Peyer's patch (tissue), 4 donors: ENCODE measurements at regions not wholly inside any gene's neighbourhood (a gene's known extent, or its start where the extent isn't known, plus 50 kb on each side); places are given as distances from the start of the nearest gene placed in this dataset.

Experiments
- CTCF ChIP-seq, 6 experiments: fragments of 450-650 bp in 4 of 6; fragments of 200-600 bp in 2 of 6; sonication (generic) in 1 of 6; IDR thresholded peaks; one replicate each; pipeline ENCODE4 v1.5.1; 2017 to 2019; ENCODE audit warnings: antibody characterized with exemption in 6 of 6, mild to moderate bottlenecking in 3 of 6, moderate library complexity in 1 of 6
- POLR2A ChIP-seq, 2 donors: fragments of 450-650 bp; IDR thresholded peaks; one replicate each; pipeline ENCODE4 v1.5.1; 2017; ENCODE audit warnings: antibody characterized with exemption in 2 of 2, mild to moderate bottlenecking in 2 of 2, moderate library complexity in 2 of 2

GRCh38 chr2:16402891-16403290, 262.7 kb downstream of the CYRIA start:
- TF ChIP-seq CTCF (IDR thresholded peaks at IDR 0.05) (no peak), POLR2A (IDR thresholded peaks at IDR 0.05) (no peak)
